C4-2B (cell line): ENCODE measurements at regions not wholly inside any gene's neighbourhood (a gene's known extent, or its start where the extent isn't known, plus 50 kb on each side); places are given as distances from the start of the nearest gene placed in this dataset.
"Not testable (repeated sequence)": the region's sequence is repeated elsewhere in the genome, so short reads cannot be mapped to it uniquely, and the experiment has no call there.

Experiments
- H3K27ac ChIP-seq: fragments of 450-650 bp; 2 replicates; pipeline ENCODE4 v1.5.1; 2017
- CTCF ChIP-seq: fragments of 450-650 bp; conservative IDR thresholded peaks from 2 replicates; pipeline ENCODE4 v1.5.1; 2017; ENCODE audit warnings: mild to moderate bottlenecking
- ZFX ChIP-seq: fragments of 450-650 bp; IDR thresholded peaks from 2 replicates; pipeline ENCODE4 v1.6.1; 2017

GRCh38 chr5:90263102-90263820 lies 146.3 kb downstream of the CETN3 start:
- no peak overlapping the region for H3K27ac ChIP-seq
- TF ChIP-seq CTCF = no peak
- no peak for TF ChIP-seq ZFX

- H3K27ac ChIP-seq = no peak overlapping the region
- TF ChIP-seq ZFX (no peak), CTCF (no peak)
Observed at GRCh38 chr5:90251447-90251846, 158.1 kb downstream of the CETN3 start.

- TF ChIP-seq CTCF (no peak), ZFX (no peak)
- no peak overlapping the region for H3K27ac ChIP-seq
Observed at GRCh38 chr5:90248640-90249039, 160.9 kb downstream of the CETN3 start.

GRCh38 chr5:90243848-90244247 lies 165.7 kb downstream of the CETN3 start:
- not testable (repeated sequence) for H3K27ac ChIP-seq

GRCh38 chr5:90233476-90233875 lies 176.1 kb downstream of the CETN3 start:
- H3K27ac ChIP-seq = no peak overlapping the region
- no peak for TF ChIP-seq CTCF
- TF ChIP-seq ZFX = no peak

- no peak overlapping the region for H3K27ac ChIP-seq
- TF ChIP-seq ZFX (no peak), CTCF (no peak)
Observed at GRCh38 chr5:90231688-90232087, 177.9 kb downstream of the CETN3 start.

- TF ChIP-seq CTCF (no peak), ZFX (no peak)
- no peak overlapping the region for H3K27ac ChIP-seq
Observed at GRCh38 chr5:90227683-90228082, 181.9 kb downstream of the CETN3 start.

GRCh38 chr5:90226433-90227099 lies 183.0 kb downstream of the CETN3 start:
- no peak overlapping the region for H3K27ac ChIP-seq
- TF ChIP-seq CTCF = no peak
- no peak for TF ChIP-seq ZFX
